ENCODE measurements at regions not wholly inside any gene's neighbourhood (a gene's known extent, or its start where the extent isn't known, plus 50 kb on each side); places are given as distances from the start of the nearest gene placed in this dataset.

DNA sequence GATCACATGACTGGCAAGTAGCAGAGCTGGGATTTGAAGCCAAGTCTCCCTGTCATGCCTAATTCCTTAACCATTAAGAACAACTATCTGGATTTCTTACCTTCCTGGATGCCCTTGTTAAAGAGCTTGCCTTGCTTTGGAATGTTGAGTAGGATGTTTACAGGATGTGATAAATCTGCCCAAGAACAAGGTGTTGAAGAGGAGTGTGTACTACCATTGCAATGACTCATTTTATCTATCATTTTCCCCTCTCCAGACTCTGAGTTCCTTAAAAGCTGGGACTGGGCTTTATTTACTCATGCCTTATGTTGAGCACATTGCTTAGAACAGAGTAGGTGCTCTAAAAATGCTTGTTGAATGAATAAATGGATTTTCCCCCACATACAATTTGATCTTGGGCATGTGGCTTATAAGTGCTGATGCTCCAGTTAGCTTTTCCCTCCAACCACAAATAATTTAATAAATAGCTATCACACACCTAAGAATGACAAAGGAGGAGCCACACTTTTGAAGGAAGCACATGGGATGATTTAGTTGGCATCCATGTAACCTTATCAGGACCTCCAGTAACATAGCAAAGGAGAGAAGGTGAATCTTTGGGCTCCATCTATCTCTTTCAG lies 268.6 kb upstream of the SESN3 start:
- ChIA-PET CTCF (interaction anchor here (0.6 kb wide), 1 partner anchor 207 kb away, joined by 3 read pairs; no protein-coding TSS in a partner anchor), POLR2A (ENCODE audit: low non-redundant PET) (interaction anchor here (0.9 kb wide), 1 partner anchor 15 kb away, joined by 3 read pairs; no protein-coding TSS in a partner anchor)
- TF ChIP-seq, protein P1, sequence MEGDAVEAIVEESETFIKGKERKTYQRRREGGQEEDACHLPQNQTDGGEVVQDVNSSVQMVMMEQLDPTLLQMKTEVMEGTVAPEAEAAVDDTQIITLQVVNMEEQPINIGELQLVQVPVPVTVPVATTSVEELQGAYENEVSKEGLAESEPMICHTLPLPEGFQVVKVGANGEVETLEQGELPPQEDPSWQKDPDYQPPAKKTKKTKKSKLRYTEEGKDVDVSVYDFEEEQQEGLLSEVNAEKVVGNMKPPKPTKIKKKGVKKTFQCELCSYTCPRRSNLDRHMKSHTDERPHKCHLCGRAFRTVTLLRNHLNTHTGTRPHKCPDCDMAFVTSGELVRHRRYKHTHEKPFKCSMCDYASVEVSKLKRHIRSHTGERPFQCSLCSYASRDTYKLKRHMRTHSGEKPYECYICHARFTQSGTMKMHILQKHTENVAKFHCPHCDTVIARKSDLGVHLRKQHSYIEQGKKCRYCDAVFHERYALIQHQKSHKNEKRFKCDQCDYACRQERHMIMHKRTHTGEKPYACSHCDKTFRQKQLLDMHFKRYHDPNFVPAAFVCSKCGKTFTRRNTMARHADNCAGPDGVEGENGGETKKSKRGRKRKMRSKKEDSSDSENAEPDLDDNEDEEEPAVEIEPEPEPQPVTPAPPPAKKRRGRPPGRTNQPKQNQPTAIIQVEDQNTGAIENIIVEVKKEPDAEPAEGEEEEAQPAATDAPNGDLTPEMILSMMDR (conservative IDR thresholded peaks at IDR 0.05; ENCODE audit: low read depth), result no peak
- H3K27ac ChIP-seq, result no peak overlapping the region
- peak; percentile 48 for DNase-seq (ENCODE audit: low spot score)

DNA sequence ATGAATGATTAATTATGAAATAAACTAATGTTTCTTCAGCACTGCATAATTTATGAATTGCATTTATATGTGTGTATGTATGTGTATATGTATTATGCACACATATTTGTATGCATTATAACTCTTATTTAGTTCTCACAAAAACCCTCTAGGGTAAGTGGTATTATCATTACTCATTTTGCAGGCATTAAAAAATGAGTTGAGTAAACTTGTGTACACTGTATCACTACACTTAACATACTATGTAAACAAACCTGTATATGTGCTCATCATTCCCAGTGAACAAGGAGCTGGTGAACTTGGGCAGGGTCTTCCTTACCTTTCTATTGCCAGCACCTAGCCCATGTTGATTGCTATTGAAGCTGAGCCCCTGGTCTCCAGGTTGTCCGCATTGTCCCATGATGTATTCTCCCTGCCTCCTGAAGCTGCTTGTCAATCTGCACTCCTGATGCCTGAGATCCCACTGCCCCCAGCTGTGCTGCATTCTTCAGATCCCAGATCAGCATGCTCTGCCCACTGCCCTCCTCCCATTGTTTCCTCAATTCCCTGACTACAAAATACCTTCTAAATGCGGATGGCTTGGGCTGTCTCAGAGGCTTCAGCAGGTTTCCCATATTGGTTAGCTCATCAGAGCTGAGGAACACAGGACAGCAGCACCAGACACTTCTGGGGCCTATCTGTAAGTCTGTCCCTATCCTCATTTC lies 267.9 kb upstream of the SESN3 start:
- CTCF ChIA-PET, result no interaction called here
- TF ChIP-seq, protein P1 (conservative IDR thresholded peaks at IDR 0.05; ENCODE audit: low read depth), result no peak
- peak overlapping the region; percentile 46; the same call in 1 of the 2 replicates for H3K27ac ChIP-seq
- POLR2A ChIA-PET (ENCODE audit: low non-redundant PET), result interaction anchor here (0.9 kb wide), 1 partner anchor 16 kb away, joined by 3 read pairs; no protein-coding TSS in a partner anchor
- DNase-seq (ENCODE audit: low spot score), result no peak

DNA sequence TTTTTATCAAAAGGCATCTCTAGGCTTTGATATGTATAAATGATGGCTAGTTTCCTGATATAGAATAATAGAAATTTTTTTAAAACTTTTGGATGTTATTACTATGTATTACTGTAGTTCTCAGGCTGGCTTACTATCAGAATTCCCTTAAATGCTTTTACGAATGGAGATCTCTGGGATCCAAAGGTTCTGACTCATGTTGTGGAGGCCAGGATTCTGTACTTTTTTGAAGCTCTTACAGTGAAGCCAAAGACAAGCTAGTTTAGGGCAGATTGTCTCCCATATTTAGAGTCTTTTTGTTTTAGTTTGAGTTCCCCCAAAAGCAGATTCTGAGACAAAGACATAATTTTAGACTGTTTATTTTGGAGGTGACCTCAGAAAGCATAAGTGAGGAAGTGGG lies 265.9 kb upstream of the SESN3 start:
- CTCF ChIA-PET, result no interaction called here
- POLR2A ChIA-PET (ENCODE audit: low non-redundant PET), result no interaction called here
- DNase-seq (ENCODE audit: low spot score), result no peak
- TF ChIP-seq, protein P1 (conservative IDR thresholded peaks at IDR 0.05; ENCODE audit: low read depth), result no peak
- no peak overlapping the region for H3K27ac ChIP-seq

DNA sequence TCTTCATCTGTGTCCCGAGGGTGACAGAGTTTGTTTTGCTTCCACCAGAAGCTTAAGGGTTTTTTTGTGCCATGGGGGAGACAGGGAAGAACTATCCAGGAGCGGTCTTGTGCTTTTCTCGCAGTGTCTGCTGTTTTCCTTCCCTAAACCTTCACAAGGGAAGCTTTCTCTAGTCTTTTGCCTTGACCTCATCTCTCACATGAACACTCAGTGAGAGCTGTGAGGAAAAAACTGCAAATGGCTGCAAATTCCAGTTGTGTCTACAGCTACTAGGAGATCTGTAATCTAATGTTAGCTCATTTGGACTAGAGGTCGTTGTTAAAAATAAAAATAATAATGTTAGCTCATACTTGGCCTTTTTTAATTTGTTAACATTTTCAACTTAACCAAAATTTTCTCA lies 264.7 kb upstream of the SESN3 start:
- ChIA-PET CTCF (no interaction called here), POLR2A (ENCODE audit: low non-redundant PET) (no interaction called here)
- H3K27ac ChIP-seq, result no peak overlapping the region
- TF ChIP-seq, protein P1 (conservative IDR thresholded peaks at IDR 0.05; ENCODE audit: low read depth), result no peak
- no peak for DNase-seq (ENCODE audit: low spot score)

DNA sequence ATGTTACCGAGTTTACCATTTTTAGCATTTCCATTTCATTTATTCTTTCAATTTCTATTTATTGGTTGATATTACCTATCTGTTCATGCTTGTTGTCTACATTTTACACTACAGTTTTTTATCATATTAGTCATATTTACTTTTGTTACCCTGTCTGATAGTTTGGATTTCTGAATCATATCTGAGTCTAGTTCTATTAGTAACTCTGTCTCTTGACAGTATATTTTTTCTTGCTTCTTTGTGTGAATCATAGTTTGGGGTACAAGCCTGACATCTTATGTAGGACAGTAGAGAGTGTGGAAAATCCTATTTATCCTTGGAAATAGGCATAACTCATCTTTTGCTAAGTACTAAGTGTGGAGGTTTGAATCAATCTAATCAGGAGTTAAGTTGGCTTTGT lies 263.9 kb upstream of the SESN3 start:
- TF ChIP-seq, protein P1 (conservative IDR thresholded peaks at IDR 0.05; ENCODE audit: low read depth), result no peak
- H3K27ac ChIP-seq, result no peak overlapping the region
- CTCF ChIA-PET, result no interaction called here
- no peak for DNase-seq (ENCODE audit: low spot score)
- POLR2A ChIA-PET (ENCODE audit: low non-redundant PET), result no interaction called here

DNA sequence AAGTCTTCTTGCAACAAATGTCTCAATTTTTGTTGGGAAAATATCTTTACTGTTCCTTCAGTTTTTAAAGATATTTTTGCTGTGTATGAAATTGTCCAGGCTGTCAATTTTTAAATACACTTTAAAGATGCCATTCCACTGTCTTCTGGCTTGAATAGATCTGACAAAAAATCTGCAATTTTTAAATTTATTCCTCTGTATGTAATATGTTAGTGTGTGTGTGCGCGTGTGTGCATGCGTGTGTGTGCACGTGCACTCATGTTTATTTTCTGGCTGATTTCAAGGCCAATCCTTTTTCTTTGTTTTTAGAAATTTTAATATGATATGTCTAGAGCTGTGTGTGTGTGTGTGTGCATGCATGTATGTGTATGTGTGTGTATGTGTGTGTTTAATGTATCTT lies 263.2 kb upstream of the SESN3 start:
- H3K27ac ChIP-seq, result no peak overlapping the region
- TF ChIP-seq, protein P1 (conservative IDR thresholded peaks at IDR 0.05; ENCODE audit: low read depth), result no peak
- no peak for DNase-seq (ENCODE audit: low spot score)
- POLR2A ChIA-PET (ENCODE audit: low non-redundant PET), result no interaction called here
- CTCF ChIA-PET, result no interaction called here

Data from RWPE1 (cell line).